ENCODE measurements at regions not wholly inside any gene's neighbourhood (a gene's known extent, or its start where the extent isn't known, plus 50 kb on each side); places are given as distances from the start of the nearest gene placed in this dataset.

GRCh38 chrX:39802908-39803307, 294.9 kb downstream of the BCOR start:
- TF ChIP-seq CTCF (IDR thresholded peaks at IDR 0.05; ENCODE audit: low read depth, low read length), result no peak
- no peak overlapping the region for H3K4me3 ChIP-seq (replicated peaks in 1 of 2; ENCODE audit: low read depth in 2 of 2, low read length in 2 of 2)
- DNase-seq (ENCODE audit: low read depth in 2 of 2), result no peak

GRCh38 chrX:39805022-39805421, 292.7 kb downstream of the BCOR start:
- no peak for DNase-seq (ENCODE audit: low read depth in 2 of 2)

GRCh38 chrX:39805825-39806224, 291.9 kb downstream of the BCOR start:
- H3K4me3 ChIP-seq (replicated peaks in 1 of 2; ENCODE audit: low read depth in 2 of 2, low read length in 2 of 2), result no peak overlapping the region
- DNase-seq (ENCODE audit: low read depth in 2 of 2), result no peak
- no peak for TF ChIP-seq CTCF (IDR thresholded peaks at IDR 0.05; ENCODE audit: low read depth, low read length)

More at GRCh38 chrX:39805022-39805421, 292.7 kb downstream of the BCOR start:
- no peak for TF ChIP-seq CTCF (IDR thresholded peaks at IDR 0.05; ENCODE audit: low read depth, low read length)
- no peak overlapping the region for H3K4me3 ChIP-seq (replicated peaks in 1 of 2; ENCODE audit: low read depth in 2 of 2, low read length in 2 of 2)

- no peak for TF ChIP-seq CTCF (IDR thresholded peaks at IDR 0.05; ENCODE audit: low read depth, low read length)
- H3K4me3 ChIP-seq (replicated peaks in 1 of 2; ENCODE audit: low read depth in 2 of 2, low read length in 2 of 2), result no peak overlapping the region
- DNase-seq (ENCODE audit: low read depth in 2 of 2), result peak; percentile 74 to 91
Observed at GRCh38 chrX:39808471-39808917, 289.3 kb downstream of the BCOR start.

- DNase-seq (ENCODE audit: low read depth in 2 of 2), result peak; percentile 16 to 87
- no peak overlapping the region for H3K4me3 ChIP-seq (replicated peaks in 1 of 2; ENCODE audit: low read depth in 2 of 2, low read length in 2 of 2)
- TF ChIP-seq CTCF (IDR thresholded peaks at IDR 0.05; ENCODE audit: low read depth, low read length), result no peak
Observed at GRCh38 chrX:39809331-39809730, 288.4 kb downstream of the BCOR start.

- no peak for DNase-seq (ENCODE audit: low read depth in 2 of 2)
- TF ChIP-seq CTCF (IDR thresholded peaks at IDR 0.05; ENCODE audit: low read depth, low read length), result no peak
- no peak overlapping the region for H3K4me3 ChIP-seq (replicated peaks in 1 of 2; ENCODE audit: low read depth in 2 of 2, low read length in 2 of 2)
Observed at GRCh38 chrX:39810901-39811300, 286.9 kb downstream of the BCOR start.

- H3K4me3 ChIP-seq (replicated peaks in 1 of 2; ENCODE audit: low read depth in 2 of 2, low read length in 2 of 2), result no peak overlapping the region
- DNase-seq (ENCODE audit: low read depth in 2 of 2), result no peak
- TF ChIP-seq CTCF (IDR thresholded peaks at IDR 0.05; ENCODE audit: low read depth, low read length), result no peak
Observed at GRCh38 chrX:39811376-39811775, 286.4 kb downstream of the BCOR start.

Data from cardiac fibroblast (primary cell).